Colonic mucosa (tissue), 4 donors: ENCODE measurements at regions not wholly inside any gene's neighbourhood (a gene's known extent, or its start where the extent isn't known, plus 50 kb on each side); places are given as distances from the start of the nearest gene placed in this dataset.

Source experiments
- DNase-seq: peaks from one replicate; pipeline ENCODE4 v3.0.0-alpha.2; 2020
- H3K27ac ChIP-seq: fragments of 200-600 bp; one replicate; pipeline ENCODE4 v1.8.0; 2021
- H3K27me3 ChIP-seq: fragments of 200-600 bp; one replicate; pipeline ENCODE4 v1.8.0; 2021
- H3K36me3 ChIP-seq: fragments of 200-600 bp; one replicate; pipeline ENCODE4 v1.8.0; 2021
- H3K4me1 ChIP-seq: fragments of 200-600 bp; one replicate; pipeline ENCODE4 v1.8.0; 2021; ENCODE audit warnings: mild to moderate bottlenecking
- H3K4me3 ChIP-seq: fragments of 200-600 bp; one replicate; pipeline ENCODE4 v1.8.0; 2021
- H3K9ac ChIP-seq, 2 donors: one replicate each; pipeline ENCODE4 v1.7.0; 2013; ENCODE audit warnings: control low read depth in 2 of 2, low read depth in 2 of 2, low read length in 2 of 2
- H3K9me3 ChIP-seq: fragments of 200-600 bp; one replicate; pipeline ENCODE4 v1.8.0; 2021
- CTCF ChIP-seq: fragments of 200-600 bp; IDR thresholded peaks from one replicate; pipeline ENCODE4 v1.8.0; 2022; ENCODE audit warnings: antibody characterized with exemption, mild to moderate bottlenecking
- intact Hi-C: fragments of 100-400 bp; cut with DNase I; formaldehyde crosslinking; loops from one replicate; pipeline ENCODE4 v1.14.1; 2022
- donor health status: healthy.
- donor health status: DM: no; HTN: no; CAD: no.
- donor health status: DM: no; HTN: no; CAD: no.

GRCh38 chr9:117887941-117888340 is 183.7 kb downstream of the TLR4 start:
- intact Hi-C loops, result no loop called here
- TF ChIP-seq CTCF, result no peak

GRCh38 chr9:117903453-117903852 is 199.2 kb downstream of the TLR4 start:
- no peak overlapping the region for H3K4me3 ChIP-seq
- no peaks in the 10 kb centered on the region for H3K4me1 ChIP-seq
- no peak overlapping the region for H3K27ac ChIP-seq
- no peaks in the 10 kb centered on the region for H3K27me3 ChIP-seq
- H3K36me3 ChIP-seq, result no peaks in the 10 kb centered on the region
- no peak for TF ChIP-seq CTCF
- no peaks in the 10 kb centered on the region for H3K9me3 ChIP-seq
- no peak overlapping the region for H3K9ac ChIP-seq
- DNase-seq, result no peak
- intact Hi-C loops, result no loop called here

More at GRCh38 chr9:117887941-117888340, 183.7 kb downstream of the TLR4 start:
- Histone ChIP-seq H3K4me1 (no peaks in the 10 kb centered on the region), H3K36me3 (no peaks in the 10 kb centered on the region), H3K9ac (no peak overlapping the region), H3K4me3 (no peak overlapping the region), H3K27me3 (no peaks in the 10 kb centered on the region), H3K9me3 (no peaks in the 10 kb centered on the region), H3K27ac (no peak overlapping the region)
- no peak for DNase-seq

- DNase-seq, result no peak
- Histone ChIP-seq H3K4me3 (no peak overlapping the region), H3K9ac (no peak overlapping the region), H3K4me1 (no peaks in the 10 kb centered on the region), H3K9me3 (no peaks in the 10 kb centered on the region), H3K27me3 (no peaks in the 10 kb centered on the region), H3K36me3 (no peaks in the 10 kb centered on the region), H3K27ac (no peak overlapping the region)
- intact Hi-C loops, result no loop called here
- no peak for TF ChIP-seq CTCF
Measured at GRCh38 chr9:117906763-117907162, 202.6 kb downstream of the TLR4 start.

- Histone ChIP-seq H3K36me3 (no peaks in the 10 kb centered on the region), H3K27me3 (no peaks in the 10 kb centered on the region), H3K9me3 (no peaks in the 10 kb centered on the region), H3K4me3 (no peak overlapping the region), H3K27ac (no peak overlapping the region), H3K4me1 (no peaks in the 10 kb centered on the region), H3K9ac (no peak overlapping the region)
- intact Hi-C loops, result no loop called here
- DNase-seq, result no peak
- no peak for TF ChIP-seq CTCF
Measured at GRCh38 chr9:117907420-117907819, 203.2 kb downstream of the TLR4 start.

GRCh38 chr9:117916291-117916690 is 212.1 kb downstream of the TLR4 start:
- Histone ChIP-seq H3K4me1 (no peaks in the 10 kb centered on the region), H3K27me3 (no peaks in the 10 kb centered on the region), H3K9me3 (no peaks in the 10 kb centered on the region), H3K27ac (no peak overlapping the region), H3K9ac (no peak overlapping the region), H3K36me3 (no peaks in the 10 kb centered on the region), H3K4me3 (no peak overlapping the region)
- no peak for DNase-seq
- intact Hi-C loops, result no loop called here
- TF ChIP-seq CTCF, result no peak

- DNase-seq, result no peak
- H3K9ac ChIP-seq, result no peak overlapping the region
- no peaks in the 10 kb centered on the region for H3K27me3 ChIP-seq
- no peak overlapping the region for H3K27ac ChIP-seq
- no peaks in the 10 kb centered on the region for H3K4me1 ChIP-seq
- intact Hi-C loops, result no loop called here
- H3K36me3 ChIP-seq, result no peaks in the 10 kb centered on the region
- H3K4me3 ChIP-seq, result no peak overlapping the region
- no peak for TF ChIP-seq CTCF
- no peaks in the 10 kb centered on the region for H3K9me3 ChIP-seq
Measured at GRCh38 chr9:117917873-117918272, 213.7 kb downstream of the TLR4 start.
